ENCODE measurements at regions not wholly inside any gene's neighbourhood (a gene's known extent, or its start where the extent isn't known, plus 50 kb on each side); places are given as distances from the start of the nearest gene placed in this dataset.

GRCh38 chr5:158283397-158283796, 424.5 kb upstream of the CLINT1 start:
- Histone ChIP-seq H3K27ac (no peak overlapping the region), H3K4me3 (no peak overlapping the region), H3K36me3 (no peaks in the 10 kb centered on the region), H3K27me3 (no peaks in the 10 kb centered on the region), H3K9me3 (no peaks in the 10 kb centered on the region), H3K4me1 (peaks cover 0 to 10% (median 4%) of the 10 kb centered on the region in 4 donors)
- TF ChIP-seq EP300 (IDR thresholded peaks at IDR 0.05) = no peak
- TF ChIP-seq POLR2A (IDR thresholded peaks at IDR 0.05) = no peak
- TF ChIP-seq POLR2AphosphoS5 (IDR thresholded peaks at IDR 0.05) = no peak
- TF ChIP-seq, protein P1, sequence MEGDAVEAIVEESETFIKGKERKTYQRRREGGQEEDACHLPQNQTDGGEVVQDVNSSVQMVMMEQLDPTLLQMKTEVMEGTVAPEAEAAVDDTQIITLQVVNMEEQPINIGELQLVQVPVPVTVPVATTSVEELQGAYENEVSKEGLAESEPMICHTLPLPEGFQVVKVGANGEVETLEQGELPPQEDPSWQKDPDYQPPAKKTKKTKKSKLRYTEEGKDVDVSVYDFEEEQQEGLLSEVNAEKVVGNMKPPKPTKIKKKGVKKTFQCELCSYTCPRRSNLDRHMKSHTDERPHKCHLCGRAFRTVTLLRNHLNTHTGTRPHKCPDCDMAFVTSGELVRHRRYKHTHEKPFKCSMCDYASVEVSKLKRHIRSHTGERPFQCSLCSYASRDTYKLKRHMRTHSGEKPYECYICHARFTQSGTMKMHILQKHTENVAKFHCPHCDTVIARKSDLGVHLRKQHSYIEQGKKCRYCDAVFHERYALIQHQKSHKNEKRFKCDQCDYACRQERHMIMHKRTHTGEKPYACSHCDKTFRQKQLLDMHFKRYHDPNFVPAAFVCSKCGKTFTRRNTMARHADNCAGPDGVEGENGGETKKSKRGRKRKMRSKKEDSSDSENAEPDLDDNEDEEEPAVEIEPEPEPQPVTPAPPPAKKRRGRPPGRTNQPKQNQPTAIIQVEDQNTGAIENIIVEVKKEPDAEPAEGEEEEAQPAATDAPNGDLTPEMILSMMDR (IDR thresholded peaks at IDR 0.05) = no peak
- DNase-seq = no peak
- 76 to 85% (median 81%) methylated on average over 4 of the region's 4 CpGs for WGBS, 5 donors
- intact Hi-C loops (cut with DNase I; ENCODE audit: low total_unique reads) = no loop called here

DNA sequence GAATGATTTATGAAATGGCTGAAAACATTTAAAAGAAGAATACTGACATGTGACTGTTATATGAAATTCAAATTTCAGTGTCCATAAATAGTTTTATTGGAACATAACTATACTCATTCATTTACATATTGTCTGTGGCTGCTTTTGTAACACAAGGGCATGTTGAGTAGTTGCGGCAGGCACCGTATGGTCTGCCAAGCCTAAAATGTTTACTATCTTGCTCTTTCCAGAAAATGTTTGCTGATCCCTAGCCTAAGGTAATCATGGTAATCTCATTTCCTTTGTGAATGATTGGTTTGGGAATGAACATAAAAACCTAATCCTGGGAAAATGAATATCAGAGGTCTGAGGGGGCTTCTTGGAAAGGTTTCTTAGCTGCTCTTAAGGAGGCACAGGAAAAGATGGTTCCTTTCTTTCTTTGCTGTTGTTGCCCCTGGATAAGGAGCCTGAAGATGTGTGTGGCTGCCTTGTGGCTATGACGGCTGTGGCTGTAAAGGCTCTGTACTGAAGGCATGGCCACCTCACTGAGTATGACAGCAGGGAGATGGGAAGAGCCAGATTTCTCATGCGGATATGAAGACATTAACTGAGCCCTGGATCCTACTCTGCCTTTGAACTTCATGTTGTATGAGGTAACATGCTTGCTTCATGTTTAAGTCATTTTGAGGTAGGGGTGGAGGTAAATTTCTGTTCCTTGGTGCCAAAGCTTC, 419.4 kb upstream of the CLINT1 start:
- H3K36me3 ChIP-seq = no peaks in the 10 kb centered on the region
- 56 to 71% (median 64%) methylated on average over 4 of the region's 4 CpGs for WGBS, 5 donors
- TF ChIP-seq POLR2AphosphoS5 (IDR thresholded peaks at IDR 0.05) (no peak), POLR2A (IDR thresholded peaks at IDR 0.05) (no peak), EP300 (IDR thresholded peaks at IDR 0.05) (no peak)
- TF ChIP-seq, protein P1 (IDR thresholded peaks at IDR 0.05) = no peak
- no peak overlapping the region for H3K4me3 ChIP-seq
- DNase-seq = no peak
- H3K4me1 ChIP-seq = no peaks in the 10 kb centered on the region
- no peaks in the 10 kb centered on the region for H3K27me3 ChIP-seq
- no peaks in the 10 kb centered on the region for H3K9me3 ChIP-seq
- no peak overlapping the region for H3K27ac ChIP-seq
- intact Hi-C loops (cut with DNase I; ENCODE audit: low total_unique reads) = no loop called here

GRCh38 chr5:158277276-158277675, 418.3 kb upstream of the CLINT1 start:
- H3K4me1 ChIP-seq = no peaks in the 10 kb centered on the region
- TF ChIP-seq POLR2AphosphoS5 (IDR thresholded peaks at IDR 0.05) = no peak
- TF ChIP-seq, protein P1 (IDR thresholded peaks at IDR 0.05) = no peak
- TF ChIP-seq EP300 (IDR thresholded peaks at IDR 0.05) = no peak
- TF ChIP-seq POLR2A (IDR thresholded peaks at IDR 0.05) = no peak
- no peak overlapping the region for H3K4me3 ChIP-seq
- no peaks in the 10 kb centered on the region for H3K27me3 ChIP-seq
- DNase-seq = no peak
- H3K27ac ChIP-seq = no peak overlapping the region
- 66 to 74% (median 67%) methylated on average over 6 of the region's 6 CpGs for WGBS, 5 donors
- H3K36me3 ChIP-seq = no peaks in the 10 kb centered on the region
- intact Hi-C loops (cut with DNase I; ENCODE audit: low total_unique reads) = no loop called here
- no peaks in the 10 kb centered on the region for H3K9me3 ChIP-seq

GRCh38 chr5:158276692-158277091, 417.7 kb upstream of the CLINT1 start:
- no peak for TF ChIP-seq POLR2AphosphoS5 (IDR thresholded peaks at IDR 0.05)
- no peak for TF ChIP-seq EP300 (IDR thresholded peaks at IDR 0.05)
- no peak for TF ChIP-seq POLR2A (IDR thresholded peaks at IDR 0.05)
- TF ChIP-seq, protein P1 (IDR thresholded peaks at IDR 0.05) = no peak
- DNase-seq = no peak
- Histone ChIP-seq H3K27me3 (no peaks in the 10 kb centered on the region), H3K36me3 (no peaks in the 10 kb centered on the region), H3K4me3 (no peak overlapping the region), H3K4me1 (no peaks in the 10 kb centered on the region), H3K27ac (no peak overlapping the region), H3K9me3 (no peaks in the 10 kb centered on the region)
- intact Hi-C loops (cut with DNase I; ENCODE audit: low total_unique reads) = no loop called here
- WGBS, 5 donors = 72 to 89% (median 86%) methylated on average over 4 of the region's 4 CpGs
